ENCODE measurements at regions not wholly inside any gene's neighbourhood (a gene's known extent, or its start where the extent isn't known, plus 50 kb on each side); places are given as distances from the start of the nearest gene placed in this dataset.
A peak's percentile ranks its signal among the peaks of the same experiment; 100 is the strongest.

DNA sequence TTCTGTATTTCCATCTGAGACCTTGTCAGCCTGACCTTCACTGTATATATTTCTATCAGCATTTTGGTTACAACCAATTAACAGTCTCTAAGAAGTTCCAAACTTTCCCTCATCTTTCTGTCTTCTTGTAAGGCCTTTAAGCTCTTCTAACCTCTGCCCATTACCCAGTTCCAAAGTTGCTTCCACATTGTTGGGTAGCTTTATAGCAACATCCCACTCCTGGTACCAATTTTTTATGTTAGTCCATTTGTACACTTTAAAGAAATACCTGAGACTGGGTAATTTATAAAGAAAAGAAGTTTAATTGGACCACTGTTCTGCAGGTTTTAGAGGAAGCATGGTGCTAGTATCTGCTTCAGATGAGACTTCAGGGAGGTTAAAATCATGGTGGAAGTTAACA is 1979.7 kb upstream of the RAG2 start:
- no peak overlapping the region for H3K4me2 ChIP-seq (ENCODE audit: insufficient read depth, low read length)
- no peak for DNase-seq (ENCODE audit: insufficient read length, low spot score, missing footprints)
- H4K20me1 ChIP-seq (ENCODE audit: insufficient read depth, low read length): no peaks in the 10 kb centered on the region
- no peaks in the 10 kb centered on the region for H3K27me3 ChIP-seq (ENCODE audit: insufficient read depth, low read length)
- TF ChIP-seq, protein P1, sequence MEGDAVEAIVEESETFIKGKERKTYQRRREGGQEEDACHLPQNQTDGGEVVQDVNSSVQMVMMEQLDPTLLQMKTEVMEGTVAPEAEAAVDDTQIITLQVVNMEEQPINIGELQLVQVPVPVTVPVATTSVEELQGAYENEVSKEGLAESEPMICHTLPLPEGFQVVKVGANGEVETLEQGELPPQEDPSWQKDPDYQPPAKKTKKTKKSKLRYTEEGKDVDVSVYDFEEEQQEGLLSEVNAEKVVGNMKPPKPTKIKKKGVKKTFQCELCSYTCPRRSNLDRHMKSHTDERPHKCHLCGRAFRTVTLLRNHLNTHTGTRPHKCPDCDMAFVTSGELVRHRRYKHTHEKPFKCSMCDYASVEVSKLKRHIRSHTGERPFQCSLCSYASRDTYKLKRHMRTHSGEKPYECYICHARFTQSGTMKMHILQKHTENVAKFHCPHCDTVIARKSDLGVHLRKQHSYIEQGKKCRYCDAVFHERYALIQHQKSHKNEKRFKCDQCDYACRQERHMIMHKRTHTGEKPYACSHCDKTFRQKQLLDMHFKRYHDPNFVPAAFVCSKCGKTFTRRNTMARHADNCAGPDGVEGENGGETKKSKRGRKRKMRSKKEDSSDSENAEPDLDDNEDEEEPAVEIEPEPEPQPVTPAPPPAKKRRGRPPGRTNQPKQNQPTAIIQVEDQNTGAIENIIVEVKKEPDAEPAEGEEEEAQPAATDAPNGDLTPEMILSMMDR (IDR thresholded peaks at IDR 0.05; ENCODE audit: extremely low read depth, low read depth, low read length): no peak
- H3K9me3 ChIP-seq (ENCODE audit: low read depth, low read length): peaks cover 7% of the 10 kb centered on the region
- no peaks in the 10 kb centered on the region for H3K4me1 ChIP-seq (ENCODE audit: insufficient read depth, low read length)
- no peaks in the 10 kb centered on the region for H3K79me2 ChIP-seq (ENCODE audit: insufficient read depth, low read length)
- H3K36me3 ChIP-seq (ENCODE audit: insufficient read depth, low read length): no peaks in the 10 kb centered on the region
- H2AFZ ChIP-seq (ENCODE audit: low read length): no peak overlapping the region
- no peak overlapping the region for H3K27ac ChIP-seq (ENCODE audit: low read depth, low read length)
- no peak overlapping the region for H3K4me3 ChIP-seq (ENCODE audit: insufficient read depth, low read length)

- Histone ChIP-seq H3K9me3 (ENCODE audit: low read depth, low read length) (no peaks in the 10 kb centered on the region), H3K27ac (ENCODE audit: low read depth, low read length) (no peak overlapping the region), H3K36me3 (ENCODE audit: insufficient read depth, low read length) (no peaks in the 10 kb centered on the region), H3K79me2 (ENCODE audit: insufficient read depth, low read length) (no peaks in the 10 kb centered on the region), H3K4me3 (ENCODE audit: insufficient read depth, low read length) (no peak overlapping the region), H3K27me3 (ENCODE audit: insufficient read depth, low read length) (no peaks in the 10 kb centered on the region), H4K20me1 (ENCODE audit: insufficient read depth, low read length) (no peaks in the 10 kb centered on the region), H3K4me2 (ENCODE audit: insufficient read depth, low read length) (no peak overlapping the region), H2AFZ (ENCODE audit: low read length) (no peak overlapping the region), H3K4me1 (ENCODE audit: insufficient read depth, low read length) (no peaks in the 10 kb centered on the region)
- DNase-seq (ENCODE audit: insufficient read length, low spot score, missing footprints): no peak
- TF ChIP-seq, protein P1 (IDR thresholded peaks at IDR 0.05; ENCODE audit: extremely low read depth, low read depth, low read length): no peak
Observed at GRCh38 chr11:38562562-38562961, 1964.5 kb upstream of the RAG2 start.

DNA sequence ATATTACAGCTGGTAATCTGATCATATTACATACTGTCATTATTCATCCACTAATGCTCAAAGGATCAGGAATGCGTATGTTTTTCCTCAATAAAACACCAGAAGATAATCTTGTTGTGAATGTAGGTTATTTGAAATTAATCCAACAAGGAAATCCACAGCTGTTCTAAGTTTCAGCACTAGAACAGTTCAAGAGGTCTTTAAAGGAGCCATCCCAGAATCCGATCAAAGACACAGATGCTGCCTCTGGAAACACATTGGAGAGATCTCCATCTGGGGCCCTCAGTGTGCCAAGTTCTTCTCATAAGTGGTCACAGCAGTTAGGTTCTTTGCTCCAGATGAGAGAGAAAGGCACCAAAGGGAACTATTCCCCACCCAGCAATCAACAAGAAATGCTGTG is 1955.1 kb upstream of the RAG2 start:
- DNase-seq (ENCODE audit: insufficient read length, low spot score, missing footprints): no peak
- no peak overlapping the region for H3K4me2 ChIP-seq (ENCODE audit: insufficient read depth, low read length)

DNA sequence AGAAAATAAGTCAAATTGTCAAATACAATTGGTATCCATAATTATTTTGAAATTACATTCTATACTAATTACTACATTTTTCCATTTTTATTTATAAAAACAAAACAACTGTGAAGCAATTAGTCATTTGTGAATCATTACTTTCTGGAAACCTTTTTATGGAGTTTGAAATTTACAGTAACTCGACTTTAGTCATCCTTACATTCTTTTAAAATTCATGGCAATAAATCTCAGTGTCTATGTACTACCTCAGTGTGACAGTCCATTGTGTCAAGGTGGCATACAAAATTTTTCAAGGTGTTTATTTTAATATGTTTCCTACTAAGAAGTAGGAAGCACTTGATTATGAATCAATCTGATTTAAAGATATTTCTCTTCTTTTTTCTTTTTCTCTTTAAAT is 1949.4 kb upstream of the RAG2 start:
- H3K27me3 ChIP-seq (ENCODE audit: insufficient read depth, low read length): no peaks in the 10 kb centered on the region
- no peak overlapping the region for H3K4me2 ChIP-seq (ENCODE audit: insufficient read depth, low read length)
- no peaks in the 10 kb centered on the region for H3K79me2 ChIP-seq (ENCODE audit: insufficient read depth, low read length)
- H3K4me1 ChIP-seq (ENCODE audit: insufficient read depth, low read length): no peaks in the 10 kb centered on the region
- peak; percentile 56 for DNase-seq (ENCODE audit: insufficient read length, low spot score, missing footprints)
- no peaks in the 10 kb centered on the region for H4K20me1 ChIP-seq (ENCODE audit: insufficient read depth, low read length)
- H3K27ac ChIP-seq (ENCODE audit: low read depth, low read length): no peak overlapping the region
- no peaks in the 10 kb centered on the region for H3K9me3 ChIP-seq (ENCODE audit: low read depth, low read length)
- TF ChIP-seq, protein P1 (IDR thresholded peaks at IDR 0.05; ENCODE audit: extremely low read depth, low read depth, low read length): no peak
- H3K4me3 ChIP-seq (ENCODE audit: insufficient read depth, low read length): no peak overlapping the region
- no peaks in the 10 kb centered on the region for H3K36me3 ChIP-seq (ENCODE audit: insufficient read depth, low read length)
- no peak overlapping the region for H2AFZ ChIP-seq (ENCODE audit: low read length)

More for the DNA sequence above, 1955.1 kb upstream of the RAG2 start:
- Histone ChIP-seq H3K4me3 (ENCODE audit: insufficient read depth, low read length) (no peak overlapping the region), H3K27ac (ENCODE audit: low read depth, low read length) (no peak overlapping the region), H4K20me1 (ENCODE audit: insufficient read depth, low read length) (no peaks in the 10 kb centered on the region), H3K36me3 (ENCODE audit: insufficient read depth, low read length) (no peaks in the 10 kb centered on the region), H3K27me3 (ENCODE audit: insufficient read depth, low read length) (no peaks in the 10 kb centered on the region), H3K79me2 (ENCODE audit: insufficient read depth, low read length) (no peaks in the 10 kb centered on the region), H2AFZ (ENCODE audit: low read length) (no peak overlapping the region), H3K9me3 (ENCODE audit: low read depth, low read length) (no peaks in the 10 kb centered on the region), H3K4me1 (ENCODE audit: insufficient read depth, low read length) (no peaks in the 10 kb centered on the region)
- TF ChIP-seq, protein P1 (IDR thresholded peaks at IDR 0.05; ENCODE audit: extremely low read depth, low read depth, low read length): no peak

Data from osteoblast (primary cell).